ENCODE measurements at regions not wholly inside any gene's neighbourhood (a gene's known extent, or its start where the extent isn't known, plus 50 kb on each side); places are given as distances from the start of the nearest gene placed in this dataset.
"Not testable (repeated sequence)": the region's sequence is repeated elsewhere in the genome, so short reads cannot be mapped to it uniquely, and the experiment has no call there.

DNA sequence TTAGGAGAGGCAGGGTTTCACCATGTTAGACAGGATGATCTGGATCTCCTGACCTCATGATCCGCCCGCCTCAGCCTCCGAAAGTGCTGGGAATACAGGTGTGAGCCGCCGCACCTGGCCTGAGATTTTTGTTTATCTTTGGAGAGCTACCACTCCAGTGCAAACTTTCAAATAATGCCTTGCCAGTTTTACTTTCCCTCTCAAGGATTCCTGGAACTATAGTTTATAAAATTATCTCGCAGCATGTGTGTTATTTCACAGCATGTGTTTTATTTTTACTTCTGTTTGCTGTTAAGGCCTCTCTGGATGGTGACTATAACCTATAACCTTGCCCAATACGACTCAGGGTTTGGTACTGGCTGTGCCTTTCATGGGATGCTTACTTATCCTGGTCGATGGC lies 458.0 kb upstream of the NDN start:
- TF ChIP-seq, protein P1, sequence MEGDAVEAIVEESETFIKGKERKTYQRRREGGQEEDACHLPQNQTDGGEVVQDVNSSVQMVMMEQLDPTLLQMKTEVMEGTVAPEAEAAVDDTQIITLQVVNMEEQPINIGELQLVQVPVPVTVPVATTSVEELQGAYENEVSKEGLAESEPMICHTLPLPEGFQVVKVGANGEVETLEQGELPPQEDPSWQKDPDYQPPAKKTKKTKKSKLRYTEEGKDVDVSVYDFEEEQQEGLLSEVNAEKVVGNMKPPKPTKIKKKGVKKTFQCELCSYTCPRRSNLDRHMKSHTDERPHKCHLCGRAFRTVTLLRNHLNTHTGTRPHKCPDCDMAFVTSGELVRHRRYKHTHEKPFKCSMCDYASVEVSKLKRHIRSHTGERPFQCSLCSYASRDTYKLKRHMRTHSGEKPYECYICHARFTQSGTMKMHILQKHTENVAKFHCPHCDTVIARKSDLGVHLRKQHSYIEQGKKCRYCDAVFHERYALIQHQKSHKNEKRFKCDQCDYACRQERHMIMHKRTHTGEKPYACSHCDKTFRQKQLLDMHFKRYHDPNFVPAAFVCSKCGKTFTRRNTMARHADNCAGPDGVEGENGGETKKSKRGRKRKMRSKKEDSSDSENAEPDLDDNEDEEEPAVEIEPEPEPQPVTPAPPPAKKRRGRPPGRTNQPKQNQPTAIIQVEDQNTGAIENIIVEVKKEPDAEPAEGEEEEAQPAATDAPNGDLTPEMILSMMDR (conservative IDR thresholded peaks at IDR 0.05; ENCODE audit: low read depth, low read length): not testable (repeated sequence)
- not testable (repeated sequence) for TF ChIP-seq EZH2phosphoT487 (IDR thresholded peaks at IDR 0.05; ENCODE audit: borderline replicate concordance, low read length); EZH2 (IDR thresholded peaks at IDR 0.05; ENCODE audit: low read length, unreplicated experiment)
